ENCODE measurements at regions not wholly inside any gene's neighbourhood (a gene's known extent, or its start where the extent isn't known, plus 50 kb on each side); places are given as distances from the start of the nearest gene placed in this dataset.

- DNase-seq = no peak
- H3K27me3 ChIP-seq = no peaks in the 10 kb centered on the region
- no peak overlapping the region for H3K4me3 ChIP-seq
- H3K27ac ChIP-seq = peak overlapping the region; percentile 38
- TF ChIP-seq CTCF (IDR thresholded peaks at IDR 0.05) = no peak
- no peaks in the 10 kb centered on the region for H3K4me1 ChIP-seq
- no peaks in the 10 kb centered on the region for H3K9me3 ChIP-seq
- no peak overlapping the region for H3K9ac ChIP-seq (ENCODE audit: low read depth in 2 of 2, low read length in 2 of 2)
- intact Hi-C loops (cut with DNase I) = no loop called here
- H3K36me3 ChIP-seq = no peaks in the 10 kb centered on the region
Measured at GRCh38 chr5:56414066-56414465, 180.9 kb upstream of the ANKRD55 start.

- Histone ChIP-seq H3K36me3 (no peaks in the 10 kb centered on the region), H3K27ac (no peak overlapping the region), H3K27me3 (no peaks in the 10 kb centered on the region), H3K9me3 (no peaks in the 10 kb centered on the region), H3K4me3 (no peak overlapping the region), H3K4me1 (no peaks in the 10 kb centered on the region), H3K9ac (ENCODE audit: low read depth in 2 of 2, low read length in 2 of 2) (no peak overlapping the region)
- DNase-seq = no peak
- intact Hi-C loops (cut with DNase I) = no loop called here
- no peak for TF ChIP-seq CTCF (IDR thresholded peaks at IDR 0.05)
Measured at GRCh38 chr5:56413546-56413945, 180.4 kb upstream of the ANKRD55 start.

GRCh38 chr5:56412601-56413379, 179.7 kb upstream of the ANKRD55 start:
- no peaks in the 10 kb centered on the region for H3K4me1 ChIP-seq
- no peak for TF ChIP-seq CTCF (IDR thresholded peaks at IDR 0.05)
- H3K36me3 ChIP-seq = no peaks in the 10 kb centered on the region
- no peaks in the 10 kb centered on the region for H3K27me3 ChIP-seq
- no peak overlapping the region for H3K27ac ChIP-seq
- intact Hi-C loops (cut with DNase I) = no loop called here
- H3K4me3 ChIP-seq = no peak overlapping the region
- H3K9ac ChIP-seq (ENCODE audit: low read depth in 2 of 2, low read length in 2 of 2) = no peak overlapping the region
- H3K9me3 ChIP-seq = no peaks in the 10 kb centered on the region
- peak; percentile 36 for DNase-seq

GRCh38 chr5:56410696-56411095, 177.6 kb upstream of the ANKRD55 start:
- H3K4me3 ChIP-seq = no peak overlapping the region

More at GRCh38 chr5:56410696-56411095, 177.6 kb upstream of the ANKRD55 start:
- H3K4me1 ChIP-seq = no peaks in the 10 kb centered on the region
- no peak overlapping the region for H3K27ac ChIP-seq
- no peak for TF ChIP-seq CTCF (IDR thresholded peaks at IDR 0.05)
- H3K9ac ChIP-seq (ENCODE audit: low read depth in 2 of 2, low read length in 2 of 2) = no peak overlapping the region
- DNase-seq = no peak
- intact Hi-C loops (cut with DNase I) = no loop called here
- H3K27me3 ChIP-seq = no peaks in the 10 kb centered on the region
- H3K9me3 ChIP-seq = no peaks in the 10 kb centered on the region
- no peaks in the 10 kb centered on the region for H3K36me3 ChIP-seq

Measured in colonic mucosa (tissue), 4 donors.